Skeletal muscle tissue (tissue), 3 donors: ENCODE measurements at regions not wholly inside any gene's neighbourhood (a gene's known extent, or its start where the extent isn't known, plus 50 kb on each side); places are given as distances from the start of the nearest gene placed in this dataset.

Experiments
- H3K27ac ChIP-seq: one replicate; pipeline ENCODE4 v1.7.0; 2013; ENCODE audit warnings: mild to moderate bottlenecking, low read depth, low read length, inconsistent platforms
- H3K27me3 ChIP-seq, 3 donors: one replicate each; pipeline ENCODE4 v1.7.0; 2013; ENCODE audit warnings: low read length in 3 of 3; ENCODE audit not compliant: control insufficient read depth in 3 of 3, insufficient read depth in 3 of 3
- H3K36me3 ChIP-seq, 3 donors: one replicate each; pipeline ENCODE4 v1.7.0; 2013; ENCODE audit warnings: low read length in 3 of 3; ENCODE audit not compliant: control insufficient read depth in 3 of 3, insufficient read depth in 3 of 3
- H3K4me1 ChIP-seq, 3 donors: one replicate each; pipeline ENCODE4 v1.7.0; 2013; ENCODE audit warnings: low read length in 3 of 3, mild to moderate bottlenecking in 3 of 3; ENCODE audit not compliant: control insufficient read depth in 3 of 3, insufficient read depth in 3 of 3
- H3K4me3 ChIP-seq, 3 donors: one replicate each; pipeline ENCODE4 v1.7.0; 2013; ENCODE audit warnings: low read length in 3 of 3
- H3K9ac ChIP-seq, 3 donors: one replicate each; pipeline ENCODE4 v1.7.0; 2013; ENCODE audit warnings: low read length in 3 of 3, mild to moderate bottlenecking in 3 of 3, moderate library complexity in 2 of 3, low read depth in 1 of 3
- H3K9me3 ChIP-seq, 3 donors: one replicate each; pipeline ENCODE4 v1.7.0; 2013; ENCODE audit warnings: low read length in 3 of 3; ENCODE audit not compliant: control insufficient read depth in 3 of 3
- donor health status: Osteomylitis.

- H3K36me3 ChIP-seq: no peaks in the 10 kb centered on the region
- H3K4me3 ChIP-seq: no peak overlapping the region
- no peak overlapping the region for H3K27ac ChIP-seq
- H3K27me3 ChIP-seq: no peaks in the 10 kb centered on the region
- H3K4me1 ChIP-seq: peaks cover 0 to 4% (median 2%) of the 10 kb centered on the region in 3 donors
- H3K9me3 ChIP-seq: no peaks in the 10 kb centered on the region
- H3K9ac ChIP-seq: no peak overlapping the region
Observed at GRCh38 chr2:236955521-236956030, 130.1 kb upstream of the COPS8 start.

- Histone ChIP-seq H3K9ac (no peak overlapping the region), H3K27ac (no peak overlapping the region), H3K4me1 (peaks cover 0 to 4% (median 2%) of the 10 kb centered on the region in 3 donors), H3K4me3 (no peak overlapping the region), H3K36me3 (no peaks in the 10 kb centered on the region), H3K9me3 (no peaks in the 10 kb centered on the region), H3K27me3 (no peaks in the 10 kb centered on the region)
Observed at GRCh38 chr2:236956031-236956618, 129.6 kb upstream of the COPS8 start.

GRCh38 chr2:236956641-236957040, 129.0 kb upstream of the COPS8 start:
- Histone ChIP-seq H3K4me3 (no peak overlapping the region), H3K27me3 (no peaks in the 10 kb centered on the region), H3K4me1 (peaks cover 0 to 4% (median 2%) of the 10 kb centered on the region in 3 donors)

GRCh38 chr2:236959036-236959435, 126.7 kb upstream of the COPS8 start:
- H3K9ac ChIP-seq: no peak overlapping the region
- no peak overlapping the region for H3K27ac ChIP-seq
- peaks cover 0 to 8% (median 2%) of the 10 kb centered on the region in 3 donors for H3K4me1 ChIP-seq
- no peak overlapping the region for H3K4me3 ChIP-seq
- no peaks in the 10 kb centered on the region for H3K27me3 ChIP-seq
- H3K9me3 ChIP-seq: no peaks in the 10 kb centered on the region
- no peaks in the 10 kb centered on the region for H3K36me3 ChIP-seq

More at GRCh38 chr2:236956641-236957040, 129.0 kb upstream of the COPS8 start:
- Histone ChIP-seq H3K9ac (no peak overlapping the region), H3K9me3 (no peaks in the 10 kb centered on the region), H3K36me3 (no peaks in the 10 kb centered on the region), H3K27ac (no peak overlapping the region)

GRCh38 chr2:236959876-236960275, 125.8 kb upstream of the COPS8 start:
- Histone ChIP-seq H3K27me3 (no peaks in the 10 kb centered on the region), H3K4me1 (peaks cover 0 to 9% (median 2%) of the 10 kb centered on the region in 3 donors), H3K9ac (no peak overlapping the region), H3K9me3 (no peaks in the 10 kb centered on the region), H3K4me3 (no peak overlapping the region), H3K27ac (peak overlapping the region; percentile 12), H3K36me3 (no peaks in the 10 kb centered on the region)

GRCh38 chr2:236960531-236960930, 125.2 kb upstream of the COPS8 start:
- H3K9me3 ChIP-seq: no peaks in the 10 kb centered on the region
- no peak overlapping the region for H3K4me3 ChIP-seq
- H3K36me3 ChIP-seq: no peaks in the 10 kb centered on the region
- H3K27ac ChIP-seq: no peak overlapping the region
- H3K9ac ChIP-seq: no peak overlapping the region
- peaks cover 0 to 3% (median 0%) of the 10 kb centered on the region in 3 donors for H3K27me3 ChIP-seq
- H3K4me1 ChIP-seq: peaks cover 0 to 12% (median 2%) of the 10 kb centered on the region in 3 donors

- no peak overlapping the region for H3K4me3 ChIP-seq
- no peaks in the 10 kb centered on the region for H3K9me3 ChIP-seq
- no peak overlapping the region for H3K9ac ChIP-seq
- no peak overlapping the region for H3K27ac ChIP-seq
- peaks cover 0 to 3% (median 0%) of the 10 kb centered on the region in 3 donors for H3K27me3 ChIP-seq
- H3K4me1 ChIP-seq: peaks cover 0 to 10% (median 4%) of the 10 kb centered on the region in 3 donors
- no peaks in the 10 kb centered on the region for H3K36me3 ChIP-seq
Observed at GRCh38 chr2:236962816-236963215, 122.9 kb upstream of the COPS8 start.

GRCh38 chr2:236963631-236964182, 122.0 kb upstream of the COPS8 start:
- H3K27ac ChIP-seq: no peak overlapping the region
- no peaks in the 10 kb centered on the region for H3K9me3 ChIP-seq
- H3K4me3 ChIP-seq: no peak overlapping the region
- no peaks in the 10 kb centered on the region for H3K36me3 ChIP-seq
- H3K9ac ChIP-seq: no peak overlapping the region
- peaks cover 0 to 3% (median 0%) of the 10 kb centered on the region in 3 donors for H3K27me3 ChIP-seq
- peaks cover 0 to 13% (median 4%) of the 10 kb centered on the region in 3 donors for H3K4me1 ChIP-seq

- Histone ChIP-seq H3K9ac (no peak overlapping the region), H3K27ac (no peak overlapping the region), H3K4me3 (no peak overlapping the region), H3K4me1 (peaks cover 0 to 16% (median 4%) of the 10 kb centered on the region in 3 donors), H3K9me3 (no peaks in the 10 kb centered on the region), H3K36me3 (no peaks in the 10 kb centered on the region), H3K27me3 (peaks cover 0 to 3% (median 0%) of the 10 kb centered on the region in 3 donors)
Observed at GRCh38 chr2:236964291-236964690, 121.4 kb upstream of the COPS8 start.

- Histone ChIP-seq H3K4me1 (peaks cover 0 to 16% (median 6%) of the 10 kb centered on the region in 3 donors), H3K4me3 (no peak overlapping the region), H3K9ac (no peak overlapping the region), H3K36me3 (no peaks in the 10 kb centered on the region), H3K27me3 (peaks cover 0 to 3% (median 0%) of the 10 kb centered on the region in 3 donors), H3K9me3 (no peaks in the 10 kb centered on the region), H3K27ac (no peak overlapping the region)
Observed at GRCh38 chr2:236965021-236965840, 120.5 kb upstream of the COPS8 start.
